ENCODE measurements at regions not wholly inside any gene's neighbourhood (a gene's known extent, or its start where the extent isn't known, plus 50 kb on each side); places are given as distances from the start of the nearest gene placed in this dataset.
A peak's percentile ranks its signal among the peaks of the same experiment; 100 is the strongest.

DNA sequence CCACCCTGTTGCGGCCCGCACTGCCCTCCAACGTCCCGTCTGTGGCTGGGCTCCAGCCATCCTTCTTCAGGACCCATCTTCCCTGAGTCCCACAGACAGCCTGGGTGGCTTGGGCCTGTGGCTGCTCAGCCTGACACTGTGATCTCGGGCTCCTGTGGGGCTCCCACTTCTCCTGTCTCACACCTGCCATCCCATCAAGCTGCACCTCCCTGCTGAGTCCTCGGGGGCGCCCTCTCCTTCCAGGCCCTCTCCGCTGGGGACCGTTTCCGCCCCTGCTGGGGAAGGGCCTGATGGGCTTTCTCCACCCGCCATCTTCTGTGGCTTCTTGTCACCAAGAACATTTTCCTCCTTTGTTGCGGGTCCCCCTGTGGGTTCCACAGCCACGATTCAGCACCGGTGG lies 173.8 kb upstream of the PPP2R2D start:
- H3K4me3 ChIP-seq, result no peak overlapping the region
- no peaks in the 10 kb centered on the region for H3K36me3 ChIP-seq (replicated peaks in 1 of 2; ENCODE audit: insufficient read depth in 1 of 2, low read depth in 2 of 2)
- ATAC-seq (no peak), DNase-seq (no peak)
- WGBS, 2 donors, result 72 to 89% methylated on average over 14 of the region's 14 CpGs
- H3K27ac ChIP-seq, result no peak overlapping the region
- H3K9me3 ChIP-seq, result peaks cover 0 to 1% (median 0%) of the 10 kb centered on the region in 3 donors
- no peaks in the 10 kb centered on the region for H3K27me3 ChIP-seq
- no peaks in the 10 kb centered on the region for H3K4me1 ChIP-seq
- TF ChIP-seq, protein P1, sequence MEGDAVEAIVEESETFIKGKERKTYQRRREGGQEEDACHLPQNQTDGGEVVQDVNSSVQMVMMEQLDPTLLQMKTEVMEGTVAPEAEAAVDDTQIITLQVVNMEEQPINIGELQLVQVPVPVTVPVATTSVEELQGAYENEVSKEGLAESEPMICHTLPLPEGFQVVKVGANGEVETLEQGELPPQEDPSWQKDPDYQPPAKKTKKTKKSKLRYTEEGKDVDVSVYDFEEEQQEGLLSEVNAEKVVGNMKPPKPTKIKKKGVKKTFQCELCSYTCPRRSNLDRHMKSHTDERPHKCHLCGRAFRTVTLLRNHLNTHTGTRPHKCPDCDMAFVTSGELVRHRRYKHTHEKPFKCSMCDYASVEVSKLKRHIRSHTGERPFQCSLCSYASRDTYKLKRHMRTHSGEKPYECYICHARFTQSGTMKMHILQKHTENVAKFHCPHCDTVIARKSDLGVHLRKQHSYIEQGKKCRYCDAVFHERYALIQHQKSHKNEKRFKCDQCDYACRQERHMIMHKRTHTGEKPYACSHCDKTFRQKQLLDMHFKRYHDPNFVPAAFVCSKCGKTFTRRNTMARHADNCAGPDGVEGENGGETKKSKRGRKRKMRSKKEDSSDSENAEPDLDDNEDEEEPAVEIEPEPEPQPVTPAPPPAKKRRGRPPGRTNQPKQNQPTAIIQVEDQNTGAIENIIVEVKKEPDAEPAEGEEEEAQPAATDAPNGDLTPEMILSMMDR (IDR thresholded peaks at IDR 0.05), result no peak
- TF ChIP-seq POLR2A (IDR thresholded peaks at IDR 0.05), result no peak
- intact Hi-C loops (cut with DNase I), result no loop called here

GRCh38 chr10:131727560-131727959 lies 173.2 kb upstream of the PPP2R2D start:
- intact Hi-C loops (cut with DNase I), result no loop called here
- peak in 1 of 4 donors; percentile 2 for DNase-seq

GRCh38 chr10:131728286-131729228 lies 172.3 kb upstream of the PPP2R2D start:
- Histone ChIP-seq H3K27ac (no peak overlapping the region), H3K27me3 (no peaks in the 10 kb centered on the region), H3K36me3 (replicated peaks in 1 of 2; ENCODE audit: insufficient read depth in 1 of 2, low read depth in 2 of 2) (no peaks in the 10 kb centered on the region), H3K4me1 (no peaks in the 10 kb centered on the region), H3K9me3 (peaks cover 0 to 11% (median 0%) of the 10 kb centered on the region in 3 donors), H3K4me3 (no peak overlapping the region)
- ATAC-seq, result no peak
- 59 to 63% methylated on average over 16 of the region's 16 CpGs for WGBS, 2 donors
- no peak for DNase-seq
- intact Hi-C loops (cut with DNase I), result no loop called here
- TF ChIP-seq POLR2A (IDR thresholded peaks at IDR 0.05), result no peak
- TF ChIP-seq, protein P1 (IDR thresholded peaks at IDR 0.05), result no peak

More at GRCh38 chr10:131727560-131727959, 173.2 kb upstream of the PPP2R2D start:
- no peak overlapping the region for H3K27ac ChIP-seq
- no peaks in the 10 kb centered on the region for H3K4me1 ChIP-seq
- no peak overlapping the region for H3K4me3 ChIP-seq
- 76 to 78% methylated on average over 8 to 12 of the region's 12 CpGs for WGBS, 2 donors
- no peaks in the 10 kb centered on the region for H3K36me3 ChIP-seq (replicated peaks in 1 of 2; ENCODE audit: insufficient read depth in 1 of 2, low read depth in 2 of 2)
- H3K27me3 ChIP-seq, result no peaks in the 10 kb centered on the region
- no peak for ATAC-seq
- TF ChIP-seq, protein P1 (IDR thresholded peaks at IDR 0.05), result no peak
- TF ChIP-seq POLR2A (IDR thresholded peaks at IDR 0.05), result no peak
- H3K9me3 ChIP-seq, result peaks cover 0 to 7% (median 0%) of the 10 kb centered on the region in 3 donors

GRCh38 chr10:131729361-131729760 lies 171.4 kb upstream of the PPP2R2D start:
- 61 to 63% methylated on average over 6 of the region's 6 CpGs for WGBS, 2 donors
- DNase-seq (no peak), ATAC-seq (no peak)

More at GRCh38 chr10:131729361-131729760, 171.4 kb upstream of the PPP2R2D start:
- Histone ChIP-seq H3K27me3 (no peaks in the 10 kb centered on the region), H3K4me1 (no peaks in the 10 kb centered on the region), H3K36me3 (replicated peaks in 1 of 2; ENCODE audit: insufficient read depth in 1 of 2, low read depth in 2 of 2) (no peaks in the 10 kb centered on the region), H3K4me3 (no peak overlapping the region), H3K9me3 (peaks cover 0 to 11% (median 0%) of the 10 kb centered on the region in 3 donors), H3K27ac (no peak overlapping the region)
- intact Hi-C loops (cut with DNase I), result no loop called here
- TF ChIP-seq POLR2A (IDR thresholded peaks at IDR 0.05), result no peak
- TF ChIP-seq, protein P1 (IDR thresholded peaks at IDR 0.05), result no peak

Data from body of pancreas (tissue), 4 donors.